NCI-H1417 treated with DMSO at 0.1 percent for 48 hours (cell line): ENCODE measurements at regions not wholly inside any gene's neighbourhood (a gene's known extent, or its start where the extent isn't known, plus 50 kb on each side); places are given as distances from the start of the nearest gene placed in this dataset.

Experiments
- DNase-seq: peaks from one replicate; lab custom pipeline; 2025; lab: John Stamatoyannopoulos, UW

- DNase-seq: peak; percentile 50
These were observed 321.1 kb downstream of the RBM26 start for GRCh38 chr13:79084802-79085424.

DNA sequence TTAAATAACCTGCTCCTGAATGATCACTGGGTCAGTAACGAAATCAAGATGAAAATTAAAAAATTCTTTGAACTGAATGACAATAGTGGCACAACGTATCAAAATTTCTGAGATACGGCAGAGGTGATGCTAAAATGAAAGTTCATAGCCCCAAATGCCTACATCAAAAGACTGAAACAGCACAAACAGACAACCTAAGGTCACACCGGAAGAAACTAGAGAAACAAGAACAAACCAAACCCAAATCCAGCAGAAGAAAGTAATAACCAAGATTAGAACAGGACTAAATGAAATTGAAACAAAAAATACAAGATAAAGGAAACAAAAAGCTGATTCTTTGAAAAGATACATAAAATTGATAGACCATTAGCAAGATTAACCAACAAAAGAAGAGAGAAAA, 324.1 kb downstream of the RBM26 start:
- DNase-seq: no peak

- DNase-seq: no peak
These were observed 326.7 kb downstream of the RBM26 start for GRCh38 chr13:79079351-79079839.

- DNase-seq: no peak
These were observed 330.4 kb downstream of the RBM26 start for GRCh38 chr13:79075703-79076102.

- DNase-seq: no peak
These were observed 335.6 kb downstream of the RBM26 start for GRCh38 chr13:79070343-79070974.

DNA sequence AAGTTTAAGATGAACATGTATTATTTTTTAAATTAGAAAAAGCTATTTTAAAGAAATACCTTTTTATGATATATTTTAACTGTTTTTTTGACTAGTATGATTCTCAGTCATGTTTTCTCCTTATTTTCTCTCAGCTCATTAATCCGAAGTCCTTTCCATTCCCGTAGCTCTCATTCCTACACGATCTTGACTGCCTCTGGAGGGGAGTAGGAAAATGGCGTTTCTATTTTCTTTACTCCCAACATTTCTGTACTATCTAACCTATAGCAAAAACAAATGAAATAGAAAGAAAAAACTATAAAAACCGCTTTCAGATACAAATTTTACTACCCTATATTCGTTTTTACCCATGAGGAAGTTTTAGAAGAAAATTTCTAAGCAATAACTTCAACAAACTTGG, 343.8 kb downstream of the RBM26 start:
- DNase-seq: no peak

DNA sequence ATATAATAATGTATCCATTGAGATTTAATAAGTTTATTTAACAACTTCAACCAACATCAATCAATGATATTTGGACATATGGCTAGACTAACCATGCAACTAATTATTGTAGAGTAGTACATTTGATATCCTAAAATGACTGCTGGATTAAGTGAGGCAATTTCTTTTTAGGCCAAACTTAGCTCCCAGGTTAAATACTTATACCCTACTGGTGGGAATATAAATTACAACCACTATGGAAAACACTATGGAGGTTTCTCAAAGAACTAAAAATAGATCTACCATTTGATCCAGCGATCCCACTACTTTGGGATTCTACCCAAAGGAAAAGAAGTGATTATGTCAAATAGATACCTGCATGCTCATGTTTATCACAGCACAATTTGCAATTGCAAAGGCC, 345.8 kb downstream of the RBM26 start:
- DNase-seq: no peak

- DNase-seq: no peak
These were observed 349.3 kb downstream of the RBM26 start for GRCh38 chr13:79056706-79057105.

- DNase-seq: no peak
These were observed 354.6 kb downstream of the RBM26 start for GRCh38 chr13:79051472-79051871.

DNA sequence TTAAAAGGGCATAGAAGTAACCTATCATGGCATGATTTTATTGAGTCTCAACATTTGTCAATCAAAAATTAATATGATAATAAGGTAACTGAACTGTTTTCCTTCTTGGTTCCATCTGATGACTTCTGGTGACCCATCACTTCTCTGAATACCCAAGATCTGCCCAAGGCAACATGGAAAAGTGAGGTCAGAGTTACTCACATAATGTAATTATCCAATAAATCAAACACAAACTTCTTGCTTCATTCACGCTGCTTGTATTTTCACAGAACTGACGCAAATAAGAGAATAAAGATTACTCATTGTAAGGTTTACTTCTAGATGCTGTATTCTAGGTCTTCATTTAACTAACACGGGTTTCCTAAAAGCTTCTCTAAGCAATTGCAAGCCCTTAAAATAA, 361.6 kb downstream of the RBM26 start:
- DNase-seq: no peak

DNA sequence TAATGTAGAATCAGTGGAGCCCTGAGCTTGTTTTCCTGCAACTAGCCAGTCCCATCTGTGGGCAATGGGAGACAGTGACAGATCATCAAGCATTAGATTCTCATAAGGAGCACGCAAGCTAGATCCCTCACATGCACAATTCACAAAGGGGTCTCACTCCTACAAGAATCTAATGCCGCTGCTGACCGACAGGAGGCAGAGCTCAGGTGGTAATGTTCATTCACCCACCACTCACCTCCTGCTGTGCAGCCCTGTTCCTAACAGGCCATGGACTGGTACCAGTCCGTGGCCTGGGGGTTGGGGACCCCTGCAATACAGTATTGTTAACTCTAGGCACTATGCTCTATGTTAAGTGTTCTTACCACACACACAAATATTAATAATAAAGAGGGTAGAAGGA, 362.8 kb downstream of the RBM26 start:
- DNase-seq: no peak

DNA sequence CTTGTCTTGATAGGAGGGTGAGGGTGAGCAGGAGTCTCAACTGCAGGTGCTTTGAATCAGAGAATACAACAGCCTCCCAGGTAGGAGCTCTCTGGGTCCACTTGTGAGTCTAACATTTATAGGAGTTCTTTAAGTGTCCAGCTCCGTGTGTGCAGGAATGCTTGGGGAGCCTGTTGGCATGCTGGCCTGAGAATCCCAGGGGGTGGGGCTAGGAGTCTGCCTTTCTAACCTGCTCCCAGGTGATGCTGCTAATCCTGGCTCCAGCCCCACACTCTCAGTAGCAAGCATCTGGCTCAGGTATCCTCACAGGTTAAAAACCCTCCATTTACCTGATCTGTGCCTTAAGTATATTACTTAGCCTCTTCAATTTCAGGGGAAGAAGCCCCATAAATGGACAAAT, 368.9 kb downstream of the RBM26 start:
- DNase-seq: no peak

DNA sequence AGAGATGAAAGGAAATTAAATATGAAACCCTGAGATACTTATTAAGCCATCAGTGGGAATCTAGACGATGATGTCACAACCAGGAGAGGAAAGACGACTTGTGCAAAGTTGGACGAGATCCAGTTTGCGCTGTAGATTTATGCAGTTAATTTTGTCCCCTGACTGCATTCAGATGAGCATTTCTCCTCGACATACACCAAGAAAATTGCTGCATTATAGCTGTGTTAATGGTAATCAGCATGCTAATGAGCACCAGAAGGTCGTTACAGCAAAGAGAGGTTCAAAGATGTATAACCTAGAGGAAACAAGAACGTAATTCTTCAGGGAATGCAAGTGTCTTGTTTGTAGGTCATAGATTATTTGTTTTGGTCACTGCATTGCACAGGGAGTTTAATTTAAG, 371.7 kb downstream of the RBM26 start:
- no peak for DNase-seq

GRCh38 chr13:79030513-79030912, 371.6 kb upstream of the OBI1 start:
- DNase-seq: no peak

- no peak for DNase-seq
These were observed 359.2 kb upstream of the OBI1 start for GRCh38 chr13:79018166-79018565.

GRCh38 chr13:79011179-79011578, 352.2 kb upstream of the OBI1 start:
- DNase-seq: no peak

DNA sequence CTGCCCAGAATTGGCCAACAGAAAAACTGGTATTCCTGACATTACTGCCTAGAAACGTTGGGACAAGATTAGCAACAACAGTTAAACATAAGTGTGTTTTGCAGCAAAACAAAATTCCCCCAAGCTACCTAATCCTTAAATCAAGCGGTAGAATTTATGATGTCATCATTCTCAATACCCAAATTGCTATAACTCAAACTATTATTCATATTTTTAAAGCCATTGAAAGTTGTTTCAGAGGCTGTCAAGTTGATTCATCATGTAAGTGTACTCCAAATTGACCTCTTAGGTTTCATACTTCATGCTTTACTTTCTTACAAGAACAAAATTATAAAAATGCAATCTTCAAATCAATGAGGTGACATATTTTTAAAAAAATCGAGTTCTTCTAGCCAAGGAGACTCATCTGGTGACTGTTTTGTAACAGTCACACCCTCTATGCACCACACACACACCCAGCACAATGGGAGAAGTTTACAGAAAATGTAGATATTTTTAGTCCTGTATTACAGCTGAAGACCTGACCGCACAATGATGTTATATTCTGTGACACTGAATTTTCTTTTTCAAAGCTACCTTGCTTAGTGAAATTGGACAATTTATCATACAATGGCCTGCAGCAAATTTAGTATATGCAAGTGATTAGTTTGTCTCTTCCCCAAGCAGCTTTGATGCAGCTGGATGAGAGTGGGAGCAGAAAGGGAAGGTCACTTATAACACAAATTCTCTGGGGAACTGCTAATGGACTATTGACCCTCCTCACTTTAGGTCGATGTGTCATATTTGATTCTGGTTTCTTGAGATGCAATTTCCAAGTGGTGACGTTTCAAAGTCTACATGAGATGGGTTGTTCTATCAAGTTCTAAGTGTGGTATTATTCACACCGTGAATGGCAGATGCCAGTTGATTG, 345.3 kb upstream of the OBI1 start:
- no peak for DNase-seq

- DNase-seq: no peak
These were observed 340.5 kb upstream of the OBI1 start for GRCh38 chr13:78999494-78999893.

DNA sequence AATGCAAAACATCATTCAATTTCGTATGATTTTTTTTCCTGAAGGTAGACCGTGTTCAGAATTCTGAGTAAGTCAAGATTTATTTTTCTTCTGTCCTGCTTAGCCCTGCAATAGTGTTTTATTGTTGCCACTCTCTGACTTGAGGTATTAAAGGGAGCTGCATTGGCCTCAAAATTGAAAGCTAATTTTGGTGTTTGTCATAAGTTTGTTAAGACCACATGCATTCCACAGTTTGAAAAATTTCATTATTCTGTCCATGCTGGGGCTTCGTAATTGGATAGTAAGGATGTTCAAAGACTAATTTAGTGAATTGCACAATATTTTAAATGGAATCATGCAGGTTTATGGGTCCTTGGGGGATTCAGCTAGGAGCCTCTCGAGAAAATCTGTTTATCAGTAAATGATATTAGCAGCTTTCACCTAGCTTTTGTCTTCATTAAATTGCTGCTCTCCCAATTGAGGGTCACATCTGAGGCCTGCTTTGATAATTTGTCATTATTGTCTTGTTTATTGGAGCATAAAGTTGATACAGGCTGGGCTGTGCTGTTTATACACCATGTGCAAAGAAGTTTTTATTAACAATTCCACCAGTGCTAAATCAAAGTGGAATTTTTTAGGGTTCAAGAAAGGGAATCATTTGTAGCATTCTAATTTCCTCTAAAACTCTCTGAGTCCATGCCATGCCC, 339.8 kb upstream of the OBI1 start:
- DNase-seq: no peak

DNA sequence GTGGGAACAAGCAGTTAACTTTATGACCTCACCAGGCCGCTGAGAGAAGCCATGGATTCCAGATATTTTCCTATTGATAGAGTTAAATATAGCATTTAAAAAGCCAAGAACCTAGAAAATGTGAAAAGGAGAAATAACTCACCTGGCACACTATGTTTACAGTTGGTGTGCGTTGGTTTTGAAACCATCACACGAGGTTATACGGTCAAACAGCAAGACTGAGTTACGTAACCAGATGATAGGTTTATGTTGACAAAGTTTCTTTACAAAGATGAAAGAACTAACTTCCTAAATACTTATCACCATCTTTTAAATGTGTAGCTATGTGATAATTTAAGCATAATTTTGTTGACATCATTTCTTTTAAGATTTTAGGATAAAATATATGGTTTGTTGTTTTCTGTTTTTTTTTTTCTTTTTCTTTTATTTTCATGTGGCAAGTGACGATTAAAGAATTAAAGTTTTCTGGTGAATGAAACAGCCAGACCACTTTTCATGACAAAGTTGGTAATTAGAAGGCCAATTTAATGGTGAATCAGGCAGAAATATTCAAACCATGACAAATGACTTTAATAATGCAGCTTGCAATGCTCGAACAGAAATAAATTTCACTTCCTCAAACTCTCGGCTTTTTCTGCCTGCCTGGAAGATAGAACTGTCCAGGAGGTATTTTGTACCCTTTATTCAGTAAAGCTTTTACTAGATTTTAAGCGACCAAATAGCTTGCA, 339.1 kb upstream of the OBI1 start:
- no peak for DNase-seq

GRCh38 chr13:78993792-78994191, 334.8 kb upstream of the OBI1 start:
- peak; percentile 39 for DNase-seq

DNA sequence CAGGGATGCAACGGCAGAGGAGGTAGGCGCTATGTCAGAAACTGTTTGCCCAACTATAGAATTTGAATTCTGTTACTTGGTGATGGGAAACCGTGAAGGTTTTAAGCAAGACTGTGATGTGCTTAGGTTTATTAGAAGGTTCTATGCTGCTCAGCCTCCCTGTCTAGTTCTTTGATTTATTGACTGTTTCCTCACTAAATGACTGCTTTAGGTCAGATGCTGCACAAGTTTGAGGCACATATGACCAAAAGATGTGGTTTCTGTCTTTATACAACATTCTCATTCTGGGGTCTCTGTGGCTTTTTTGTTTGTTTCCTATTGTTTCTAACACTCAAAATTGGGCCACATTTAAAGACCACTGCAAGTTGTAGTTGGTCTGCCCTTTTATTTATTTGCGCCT, 323.0 kb upstream of the OBI1 start:
- no peak for DNase-seq
